Lower lobe of right lung (tissue), 2 donors: ENCODE measurements at regions not wholly inside any gene's neighbourhood (a gene's known extent, or its start where the extent isn't known, plus 50 kb on each side); places are given as distances from the start of the nearest gene placed in this dataset.
A peak's percentile ranks its signal among the peaks of the same experiment; 100 is the strongest.

ENCODE experiments used
- ATAC-seq, 2 donors: fragments of 200-7000 bp; cut with Tn5 transposase; one replicate each; pipeline ENCODE4 v1.9.1; 2020 to 2022; ENCODE audit warnings: mild to moderate bottlenecking in 2 of 2, moderate library complexity in 2 of 2
- DNase-seq: peaks from one replicate; pipeline ENCODE4 v3.0.0-alpha.2; 2020
- H3K27ac ChIP-seq: fragments of 200-600 bp; one replicate; pipeline ENCODE4 v1.8.0; 2022
- H3K27me3 ChIP-seq: fragments of 200-600 bp; one replicate; pipeline ENCODE4 v1.8.0; 2022; ENCODE audit warnings: low read depth
- H3K36me3 ChIP-seq: fragments of 200-600 bp; one replicate; pipeline ENCODE4 v1.8.0; 2022; ENCODE audit warnings: mild to moderate bottlenecking
- H3K4me1 ChIP-seq: fragments of 200-600 bp; one replicate; pipeline ENCODE4 v1.8.0; 2022
- H3K4me3 ChIP-seq: fragments of 200-600 bp; one replicate; pipeline ENCODE4 v1.8.0; 2022; ENCODE audit warnings: mild to moderate bottlenecking
- H3K9me3 ChIP-seq: fragments of 200-600 bp; one replicate; pipeline ENCODE4 v1.8.0; 2022
- CTCF ChIP-seq: fragments of 200-600 bp; IDR thresholded peaks from one replicate; pipeline ENCODE4 v1.8.0; 2022; ENCODE audit warnings: antibody characterized with exemption, mild to moderate bottlenecking
- intact Hi-C: fragments of 100-400 bp; cut with DNase I; formaldehyde crosslinking; loops from one replicate; pipeline ENCODE4 v1.11.0; 2022
- donor health status: DM: no; HTN: yes; CAD: no; lungs with severe emphysema.

- Histone ChIP-seq H3K27ac (no peak overlapping the region), H3K27me3 (no peaks in the 10 kb centered on the region), H3K9me3 (no peaks in the 10 kb centered on the region), H3K36me3 (no peaks in the 10 kb centered on the region), H3K4me3 (no peak overlapping the region), H3K4me1 (no peaks in the 10 kb centered on the region)
- no peak for ATAC-seq
- no peak for DNase-seq
- intact Hi-C loops: no loop called here
- no peak for TF ChIP-seq CTCF
These were observed 477.7 kb downstream of the TAF11L14 start for GRCh38 chr5:18111906-18112465.

GRCh38 chr5:18113721-18114120 is 479.5 kb downstream of the TAF11L14 start:
- Histone ChIP-seq H3K4me3 (no peak overlapping the region), H3K36me3 (no peaks in the 10 kb centered on the region), H3K27ac (no peak overlapping the region), H3K4me1 (no peaks in the 10 kb centered on the region), H3K9me3 (no peaks in the 10 kb centered on the region), H3K27me3 (no peaks in the 10 kb centered on the region)
- intact Hi-C loops: no loop called here
- ATAC-seq: no peak
- TF ChIP-seq CTCF: peak; percentile 16
- no peak for DNase-seq

GRCh38 chr5:18114151-18114757 is 480.0 kb downstream of the TAF11L14 start:
- H3K36me3 ChIP-seq: no peaks in the 10 kb centered on the region
- H3K4me1 ChIP-seq: no peaks in the 10 kb centered on the region
- DNase-seq (no peak), ATAC-seq (no peak)
- no peaks in the 10 kb centered on the region for H3K9me3 ChIP-seq
- intact Hi-C loops: no loop called here
- TF ChIP-seq CTCF: no peak
- no peak overlapping the region for H3K4me3 ChIP-seq
- no peaks in the 10 kb centered on the region for H3K27me3 ChIP-seq
- no peak overlapping the region for H3K27ac ChIP-seq

DNA sequence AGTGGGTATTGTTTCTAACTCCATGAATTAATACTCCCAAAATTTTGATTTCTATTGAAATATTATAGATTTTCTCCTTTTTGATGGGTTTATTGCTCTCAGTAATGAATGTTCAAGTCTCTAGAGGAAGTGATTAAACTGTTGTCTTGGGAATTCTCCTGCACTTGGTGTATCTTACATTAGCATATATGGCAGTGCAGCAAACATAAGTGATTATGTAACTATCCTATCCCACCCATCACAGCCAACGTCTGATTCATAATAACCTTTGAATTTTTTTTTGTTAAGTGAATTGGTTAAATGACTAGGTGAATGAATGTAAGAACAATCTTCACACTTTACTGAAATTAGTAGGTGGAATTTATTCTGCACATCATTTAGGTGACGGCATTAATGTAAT is 483.7 kb downstream of the TAF11L14 start:
- Histone ChIP-seq H3K27ac (no peak overlapping the region), H3K9me3 (no peaks in the 10 kb centered on the region), H3K36me3 (no peaks in the 10 kb centered on the region), H3K4me1 (no peaks in the 10 kb centered on the region), H3K27me3 (no peaks in the 10 kb centered on the region), H3K4me3 (no peak overlapping the region)
- ATAC-seq: no peak
- no peak for TF ChIP-seq CTCF
- no peak for DNase-seq
- intact Hi-C loops: no loop called here

- no peaks in the 10 kb centered on the region for H3K9me3 ChIP-seq
- no peak overlapping the region for H3K4me3 ChIP-seq
- DNase-seq (no peak), ATAC-seq (no peak)
- intact Hi-C loops: no loop called here
- no peaks in the 10 kb centered on the region for H3K27me3 ChIP-seq
- no peak overlapping the region for H3K27ac ChIP-seq
- H3K4me1 ChIP-seq: no peaks in the 10 kb centered on the region
- H3K36me3 ChIP-seq: no peaks in the 10 kb centered on the region
- TF ChIP-seq CTCF: no peak
These were observed 485.0 kb downstream of the TAF11L14 start for GRCh38 chr5:18119156-18119785.
